ENCODE measurements at regions not wholly inside any gene's neighbourhood (a gene's known extent, or its start where the extent isn't known, plus 50 kb on each side); places are given as distances from the start of the nearest gene placed in this dataset.

DNA sequence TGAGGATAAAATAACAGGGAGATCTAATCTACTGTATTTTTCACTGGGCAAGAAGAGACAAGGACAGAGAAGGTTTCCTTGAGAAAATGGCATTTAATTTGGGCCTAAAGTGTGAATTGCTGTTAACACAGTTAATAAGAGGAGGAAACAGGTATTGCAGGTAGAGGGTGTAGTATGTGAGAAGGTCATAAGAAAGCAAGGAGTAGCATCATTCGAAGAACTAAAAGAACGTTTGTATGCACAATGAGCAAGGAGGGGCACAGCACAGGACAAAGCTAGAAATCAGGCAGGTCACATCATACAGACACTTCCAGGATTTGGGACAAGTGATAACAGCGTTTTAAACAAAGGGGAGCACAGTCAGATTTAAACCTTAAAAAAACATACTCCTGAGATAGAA is 85.1 kb upstream of the PLEKHA5 start:
- Histone ChIP-seq H3K36me3 (no peaks in the 10 kb centered on the region), H3K4me1 (no peaks in the 10 kb centered on the region), H3K27me3 (no peaks in the 10 kb centered on the region), H3K27ac (no peak overlapping the region), H3K4me3 (no peak overlapping the region), H3K9me3 (no peaks in the 10 kb centered on the region)
- WGBS, 2 donors: 9 to 41% methylated on average over 3 of the region's 3 CpGs
- intact Hi-C loops (cut with DNase I): no loop called here
- DNase-seq: no peak
- TF ChIP-seq, protein P1, sequence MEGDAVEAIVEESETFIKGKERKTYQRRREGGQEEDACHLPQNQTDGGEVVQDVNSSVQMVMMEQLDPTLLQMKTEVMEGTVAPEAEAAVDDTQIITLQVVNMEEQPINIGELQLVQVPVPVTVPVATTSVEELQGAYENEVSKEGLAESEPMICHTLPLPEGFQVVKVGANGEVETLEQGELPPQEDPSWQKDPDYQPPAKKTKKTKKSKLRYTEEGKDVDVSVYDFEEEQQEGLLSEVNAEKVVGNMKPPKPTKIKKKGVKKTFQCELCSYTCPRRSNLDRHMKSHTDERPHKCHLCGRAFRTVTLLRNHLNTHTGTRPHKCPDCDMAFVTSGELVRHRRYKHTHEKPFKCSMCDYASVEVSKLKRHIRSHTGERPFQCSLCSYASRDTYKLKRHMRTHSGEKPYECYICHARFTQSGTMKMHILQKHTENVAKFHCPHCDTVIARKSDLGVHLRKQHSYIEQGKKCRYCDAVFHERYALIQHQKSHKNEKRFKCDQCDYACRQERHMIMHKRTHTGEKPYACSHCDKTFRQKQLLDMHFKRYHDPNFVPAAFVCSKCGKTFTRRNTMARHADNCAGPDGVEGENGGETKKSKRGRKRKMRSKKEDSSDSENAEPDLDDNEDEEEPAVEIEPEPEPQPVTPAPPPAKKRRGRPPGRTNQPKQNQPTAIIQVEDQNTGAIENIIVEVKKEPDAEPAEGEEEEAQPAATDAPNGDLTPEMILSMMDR (IDR thresholded peaks at IDR 0.05): no peak

DNA sequence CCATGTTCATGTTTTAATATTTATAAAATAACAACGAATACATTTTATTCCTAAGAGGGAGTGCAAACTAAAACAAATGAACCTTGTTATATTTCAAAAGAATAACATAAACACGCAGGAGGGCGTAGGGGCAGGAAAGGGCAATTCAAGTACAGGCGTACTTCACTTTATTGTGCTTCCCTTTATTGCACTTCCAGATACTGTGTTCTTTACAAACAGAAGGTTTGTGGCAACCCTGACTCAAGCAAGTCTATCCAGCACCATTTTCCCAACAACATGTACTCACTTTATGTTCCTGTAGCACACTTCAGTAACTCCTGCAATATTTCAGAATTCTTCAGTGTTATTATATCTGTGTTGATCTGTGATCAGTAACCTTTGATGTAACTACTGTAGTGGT is 84.6 kb upstream of the PLEKHA5 start:
- Histone ChIP-seq H3K36me3 (no peaks in the 10 kb centered on the region), H3K9me3 (no peaks in the 10 kb centered on the region), H3K4me3 (no peak overlapping the region), H3K27ac (no peak overlapping the region), H3K4me1 (no peaks in the 10 kb centered on the region), H3K27me3 (no peaks in the 10 kb centered on the region)
- intact Hi-C loops (cut with DNase I): no loop called here
- 18 to 55% methylated on average over 4 of the region's 4 CpGs for WGBS, 2 donors
- TF ChIP-seq, protein P1 (IDR thresholded peaks at IDR 0.05): no peak
- TF ChIP-seq POLR2AphosphoS5 (IDR thresholded peaks at IDR 0.05) (no peak), POLR2A (IDR thresholded peaks at IDR 0.05) (no peak), EP300 (IDR thresholded peaks at IDR 0.05) (no peak)
- DNase-seq: no peak

DNA sequence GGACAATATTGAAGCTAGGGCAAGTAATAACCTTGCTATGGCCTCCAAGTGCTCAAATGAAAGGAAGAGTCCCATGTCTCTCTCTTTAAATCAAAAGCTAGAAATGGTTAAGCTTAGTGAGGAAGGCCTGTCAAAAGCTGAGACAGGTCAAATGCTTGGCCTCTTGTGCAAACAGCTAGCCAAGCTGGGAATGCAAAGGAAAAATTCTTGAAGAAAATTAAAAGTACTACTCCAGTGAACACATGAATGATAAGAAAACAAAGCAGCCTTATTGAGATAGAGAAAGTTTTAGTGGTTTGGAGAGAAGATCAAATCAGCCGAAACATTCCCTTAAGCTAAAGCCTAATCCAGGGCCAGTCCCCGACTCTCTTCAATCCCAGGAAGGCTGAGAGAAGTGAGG is 84.1 kb upstream of the PLEKHA5 start:
- H3K27ac ChIP-seq: no peak overlapping the region
- H3K9me3 ChIP-seq: no peaks in the 10 kb centered on the region
- no peaks in the 10 kb centered on the region for H3K4me1 ChIP-seq
- H3K4me3 ChIP-seq: no peak overlapping the region
- DNase-seq: no peak
- H3K36me3 ChIP-seq: no peaks in the 10 kb centered on the region
- TF ChIP-seq POLR2A (IDR thresholded peaks at IDR 0.05): no peak
- 57 to 69% methylated on average over 2 of the region's 2 CpGs for WGBS, 2 donors
- intact Hi-C loops (cut with DNase I): no loop called here
- no peaks in the 10 kb centered on the region for H3K27me3 ChIP-seq

DNA sequence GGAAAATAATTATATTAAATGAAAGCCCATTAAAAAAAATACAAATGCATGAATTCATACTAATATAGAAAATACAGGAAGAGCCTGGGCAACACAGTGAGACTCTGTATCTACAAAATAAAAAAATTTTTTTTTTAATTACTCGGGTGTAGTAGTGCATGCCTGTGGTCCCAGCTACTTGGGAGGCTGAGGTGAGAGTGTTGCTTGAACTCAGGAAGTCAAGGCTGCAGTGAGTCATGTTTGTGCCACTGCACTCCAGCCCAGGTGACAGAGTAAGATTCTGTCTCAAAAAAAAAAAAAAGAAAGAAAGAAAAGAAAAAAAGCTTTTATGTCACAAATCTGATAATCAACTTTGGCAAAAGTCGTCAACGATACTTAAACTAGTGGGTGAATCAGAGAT is 80.6 kb upstream of the PLEKHA5 start:
- no peak for DNase-seq
- Histone ChIP-seq H3K9me3 (no peaks in the 10 kb centered on the region), H3K36me3 (no peaks in the 10 kb centered on the region), H3K27me3 (no peaks in the 10 kb centered on the region), H3K4me1 (no peaks in the 10 kb centered on the region), H3K27ac (no peak overlapping the region), H3K4me3 (no peak overlapping the region)
- WGBS, 2 donors: 80 to 95% methylated on average over 3 of the region's 3 CpGs
- TF ChIP-seq EP300 (IDR thresholded peaks at IDR 0.05) (no peak), POLR2AphosphoS5 (IDR thresholded peaks at IDR 0.05) (no peak), POLR2A (IDR thresholded peaks at IDR 0.05) (no peak)
- TF ChIP-seq, protein P1 (IDR thresholded peaks at IDR 0.05): no peak
- intact Hi-C loops (cut with DNase I): no loop called here

DNA sequence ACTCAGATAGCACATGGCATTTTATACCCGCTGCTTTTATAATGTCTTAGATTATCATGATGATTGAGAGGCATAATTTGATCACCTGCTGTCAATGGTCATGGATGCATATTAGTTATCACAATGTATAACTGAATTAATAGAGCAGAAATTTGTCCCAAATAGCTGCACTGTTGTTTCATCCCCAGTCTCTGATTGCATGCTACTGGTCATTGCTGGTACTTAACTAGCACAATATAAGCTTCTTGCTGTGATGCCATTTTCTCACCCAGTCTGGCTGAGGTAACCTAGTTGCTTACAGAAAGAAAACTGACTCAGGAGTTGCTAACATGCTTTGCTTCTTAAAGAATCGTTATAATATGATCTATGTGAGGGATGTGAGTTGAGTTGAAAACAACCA is 76.8 kb upstream of the PLEKHA5 start:
- Histone ChIP-seq H3K9me3 (no peaks in the 10 kb centered on the region), H3K27me3 (no peaks in the 10 kb centered on the region), H3K4me1 (no peaks in the 10 kb centered on the region), H3K4me3 (no peak overlapping the region), H3K36me3 (no peaks in the 10 kb centered on the region), H3K27ac (no peak overlapping the region)
- 45 to 63% methylated on average over 2 of the region's 2 CpGs for WGBS, 2 donors
- no peak for DNase-seq
- TF ChIP-seq EP300 (IDR thresholded peaks at IDR 0.05): no peak
- TF ChIP-seq POLR2A (IDR thresholded peaks at IDR 0.05): no peak
- TF ChIP-seq, protein P1 (IDR thresholded peaks at IDR 0.05): no peak
- no peak for TF ChIP-seq POLR2AphosphoS5 (IDR thresholded peaks at IDR 0.05)
- intact Hi-C loops (cut with DNase I): no loop called here

Data from sigmoid colon (tissue), 6 donors.